Loucy (cell line): ENCODE measurements at regions not wholly inside any gene's neighbourhood (a gene's known extent, or its start where the extent isn't known, plus 50 kb on each side); places are given as distances from the start of the nearest gene placed in this dataset.

ENCODE experiments used
- H2AFZ ChIP-seq: fragments of 200-600 bp; sonication (generic); 2 replicates; pipeline ENCODE4 v1.6.0; 2016; ENCODE audit warnings: antibody characterized with exemption, mild to moderate bottlenecking, low read length, moderate library complexity
- H3F3A ChIP-seq: fragments of 200-600 bp; 2 replicates; pipeline ENCODE4 v1.6.0; 2016; ENCODE audit warnings: antibody characterized with exemption, low read depth, mild to moderate bottlenecking
- H3K27me3 ChIP-seq: fragments of 200-600 bp; sonication (generic); 2 replicates; pipeline ENCODE4 v1.6.1; 2014; ENCODE audit warnings: low read length, mild to moderate bottlenecking; ENCODE audit not compliant: insufficient read depth, poor library complexity, severe bottlenecking
- H3K36me3 ChIP-seq: fragments of 200-600 bp; sonication (generic); 2 replicates; pipeline ENCODE4 v1.6.1; 2016; ENCODE audit warnings: low read length; ENCODE audit not compliant: insufficient read depth
- H3K4me1 ChIP-seq: fragments of 200-600 bp; sonication (generic); 2 replicates; pipeline ENCODE4 v1.5.1; 2014; ENCODE audit warnings: low read length, mild to moderate bottlenecking; ENCODE audit not compliant: insufficient read depth, poor library complexity, severe bottlenecking
- H3K4me2 ChIP-seq: fragments of 200-600 bp; sonication (generic); 2 replicates; pipeline ENCODE4 v1.6.0; 2014; ENCODE audit warnings: antibody characterized with exemption, low read length, low read depth, mild to moderate bottlenecking; ENCODE audit not compliant: poor library complexity, severe bottlenecking
- H3K4me3 ChIP-seq: fragments of 200-600 bp; sonication (generic); 2 replicates; pipeline ENCODE4 v1.5.1; 2014; ENCODE audit warnings: low read length, mild to moderate bottlenecking, mixed read lengths; ENCODE audit not compliant: poor library complexity, severe bottlenecking
- H3K79me2 ChIP-seq: fragments of 200-600 bp; sonication (generic); 2 replicates; pipeline ENCODE4 v1.6.1; 2014; ENCODE audit warnings: low read length; ENCODE audit not compliant: insufficient read depth
- H3K9ac ChIP-seq: fragments of 200-600 bp; sonication (generic); 2 replicates; pipeline ENCODE4 v1.6.0; 2014; ENCODE audit warnings: mild to moderate bottlenecking, low read depth, low read length, moderate library complexity; ENCODE audit not compliant: poor library complexity, severe bottlenecking
- H3K9me2 ChIP-seq: fragments of 200-600 bp; sonication (generic); replicated peaks from 2 replicates; pipeline ENCODE4 v1.6.1; 2016; ENCODE audit warnings: low read depth, low read length, mixed read lengths
- H3K9me3 ChIP-seq: fragments of 200-600 bp; sonication (generic); 2 replicates; pipeline ENCODE4 v1.6.1; 2014; ENCODE audit warnings: mild to moderate bottlenecking, antibody characterized with exemption, low read length, low read depth; ENCODE audit not compliant: insufficient read depth
- H4K20me1 ChIP-seq: fragments of 200-600 bp; sonication (generic); 2 replicates; pipeline ENCODE4 v1.6.0; 2014; ENCODE audit warnings: antibody characterized with exemption, low read length, mild to moderate bottlenecking; ENCODE audit not compliant: insufficient read depth, poor library complexity, severe bottlenecking
- EZH2phosphoT487 ChIP-seq: fragments of 200-600 bp; IDR thresholded peaks from 2 replicates; pipeline ENCODE4 v1.6.1; 2018; ENCODE audit warnings: antibody characterized with exemption, mild to moderate bottlenecking, moderate library complexity, borderline replicate concordance
- TF ChIP-seq, protein P1 (sequence below): fragments of 200-600 bp; sonication (generic); conservative IDR thresholded peaks from 2 replicates; pipeline ENCODE4 v1.5.1; 2014; ENCODE audit warnings: mild to moderate bottlenecking, antibody characterized with exemption, low read length

DNA sequence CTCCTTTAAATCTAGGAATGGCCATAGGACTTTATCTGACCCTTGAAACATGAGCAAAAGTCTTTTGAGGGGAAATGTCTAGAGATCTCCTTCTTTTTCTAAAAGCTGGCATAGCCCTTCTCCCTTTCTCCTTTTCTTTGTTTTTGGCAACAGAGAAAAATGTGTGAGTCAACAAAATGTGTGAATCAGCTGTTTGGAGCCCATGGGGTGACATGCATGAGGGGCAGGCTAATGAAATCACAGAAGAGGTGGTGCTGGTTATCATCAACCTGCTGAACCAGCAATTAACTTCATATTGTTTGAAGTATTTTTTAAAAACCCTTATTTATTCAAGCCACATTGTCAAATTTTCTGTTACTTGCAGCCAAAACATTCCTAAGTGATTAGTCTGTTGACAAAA lies 132.3 kb downstream of the CCDC59 start:
- Histone ChIP-seq H3F3A (no peaks in the 10 kb centered on the region), H3K36me3 (no peaks in the 10 kb centered on the region), H4K20me1 (no peaks in the 10 kb centered on the region), H3K79me2 (no peaks in the 10 kb centered on the region), H3K9ac (no peak overlapping the region), H3K4me1 (no peaks in the 10 kb centered on the region), H3K9me3 (no peaks in the 10 kb centered on the region), H2AFZ (no peak overlapping the region), H3K4me2 (no peak overlapping the region), H3K4me3 (no peak overlapping the region), H3K9me2 (no peaks in the 10 kb centered on the region), H3K27me3 (no peaks in the 10 kb centered on the region)
- TF ChIP-seq EZH2phosphoT487 = no peak
- TF ChIP-seq, protein P1, sequence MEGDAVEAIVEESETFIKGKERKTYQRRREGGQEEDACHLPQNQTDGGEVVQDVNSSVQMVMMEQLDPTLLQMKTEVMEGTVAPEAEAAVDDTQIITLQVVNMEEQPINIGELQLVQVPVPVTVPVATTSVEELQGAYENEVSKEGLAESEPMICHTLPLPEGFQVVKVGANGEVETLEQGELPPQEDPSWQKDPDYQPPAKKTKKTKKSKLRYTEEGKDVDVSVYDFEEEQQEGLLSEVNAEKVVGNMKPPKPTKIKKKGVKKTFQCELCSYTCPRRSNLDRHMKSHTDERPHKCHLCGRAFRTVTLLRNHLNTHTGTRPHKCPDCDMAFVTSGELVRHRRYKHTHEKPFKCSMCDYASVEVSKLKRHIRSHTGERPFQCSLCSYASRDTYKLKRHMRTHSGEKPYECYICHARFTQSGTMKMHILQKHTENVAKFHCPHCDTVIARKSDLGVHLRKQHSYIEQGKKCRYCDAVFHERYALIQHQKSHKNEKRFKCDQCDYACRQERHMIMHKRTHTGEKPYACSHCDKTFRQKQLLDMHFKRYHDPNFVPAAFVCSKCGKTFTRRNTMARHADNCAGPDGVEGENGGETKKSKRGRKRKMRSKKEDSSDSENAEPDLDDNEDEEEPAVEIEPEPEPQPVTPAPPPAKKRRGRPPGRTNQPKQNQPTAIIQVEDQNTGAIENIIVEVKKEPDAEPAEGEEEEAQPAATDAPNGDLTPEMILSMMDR = no peak

DNA sequence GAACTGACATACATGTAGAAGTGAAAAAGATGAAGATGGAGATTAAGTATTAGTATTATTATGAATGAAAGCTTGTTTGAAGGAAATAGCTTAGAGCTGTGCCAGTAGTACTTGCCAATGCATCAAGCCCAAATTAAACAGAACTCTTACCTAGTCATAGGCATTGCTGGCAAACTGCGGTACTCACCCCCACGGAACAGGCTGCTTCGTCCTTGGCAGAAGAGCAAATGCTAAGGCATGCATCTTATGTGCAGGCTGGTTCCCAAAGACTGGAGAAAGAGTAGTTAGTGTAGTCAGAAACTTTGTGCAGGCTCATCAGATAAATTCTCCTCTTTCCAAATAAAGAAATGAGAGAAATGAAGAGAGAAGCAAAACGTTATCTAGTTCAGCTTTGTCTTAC lies 134.8 kb downstream of the CCDC59 start:
- Histone ChIP-seq H3K79me2 (no peaks in the 10 kb centered on the region), H2AFZ (no peak overlapping the region), H3K9ac (no peak overlapping the region), H3K9me3 (no peaks in the 10 kb centered on the region), H3K4me2 (no peak overlapping the region), H3K27me3 (no peaks in the 10 kb centered on the region), H4K20me1 (no peaks in the 10 kb centered on the region), H3K9me2 (no peaks in the 10 kb centered on the region), H3K36me3 (no peaks in the 10 kb centered on the region), H3K4me3 (no peak overlapping the region), H3F3A (no peaks in the 10 kb centered on the region), H3K4me1 (no peaks in the 10 kb centered on the region)
- no peak for TF ChIP-seq EZH2phosphoT487
- TF ChIP-seq, protein P1 = no peak

DNA sequence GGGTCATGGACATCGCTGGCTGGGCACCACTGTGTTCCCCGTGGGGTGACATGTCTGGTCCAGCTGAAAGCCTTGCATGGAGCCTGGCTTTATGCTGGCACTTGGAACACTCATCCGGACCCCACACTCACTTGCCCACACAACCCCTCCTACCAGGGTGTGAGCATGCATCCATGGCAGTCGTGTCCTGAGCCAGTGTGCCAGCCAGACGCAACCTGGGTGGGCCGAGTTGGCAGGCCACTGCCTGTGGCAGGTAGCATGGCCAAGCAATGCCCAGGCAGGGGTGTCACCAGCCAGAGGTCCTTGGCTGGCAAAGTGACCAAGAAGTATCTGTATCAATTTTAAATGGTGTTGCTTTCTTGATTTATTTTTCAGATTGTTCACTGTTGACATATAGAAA lies 141.7 kb downstream of the CCDC59 start:
- Histone ChIP-seq H2AFZ (no peak overlapping the region), H3K36me3 (no peaks in the 10 kb centered on the region), H3K4me2 (no peak overlapping the region), H3K9me2 (no peaks in the 10 kb centered on the region), H3F3A (no peaks in the 10 kb centered on the region), H4K20me1 (no peaks in the 10 kb centered on the region), H3K4me3 (no peak overlapping the region), H3K27me3 (no peaks in the 10 kb centered on the region), H3K9ac (no peak overlapping the region), H3K9me3 (0 out of 2 replicates have a peak, but pooled peaks cover under 1% of the 10 kb centered on the region), H3K4me1 (no peaks in the 10 kb centered on the region), H3K79me2 (no peaks in the 10 kb centered on the region)
- TF ChIP-seq, protein P1 = no peak
- TF ChIP-seq EZH2phosphoT487 = no peak
